Colon (tissue), 2 donors: ENCODE measurements at regions not wholly inside any gene's neighbourhood (a gene's known extent, or its start where the extent isn't known, plus 50 kb on each side); places are given as distances from the start of the nearest gene placed in this dataset.

Experiments used
- FAIRE-seq: peaks from 2 replicates; lab custom pipeline; 2012; peaks lifted over from hg19 to GRCh38; lab: Jason Lieb, UNC
- donor health status: control.
- donor health status: control.

DNA sequence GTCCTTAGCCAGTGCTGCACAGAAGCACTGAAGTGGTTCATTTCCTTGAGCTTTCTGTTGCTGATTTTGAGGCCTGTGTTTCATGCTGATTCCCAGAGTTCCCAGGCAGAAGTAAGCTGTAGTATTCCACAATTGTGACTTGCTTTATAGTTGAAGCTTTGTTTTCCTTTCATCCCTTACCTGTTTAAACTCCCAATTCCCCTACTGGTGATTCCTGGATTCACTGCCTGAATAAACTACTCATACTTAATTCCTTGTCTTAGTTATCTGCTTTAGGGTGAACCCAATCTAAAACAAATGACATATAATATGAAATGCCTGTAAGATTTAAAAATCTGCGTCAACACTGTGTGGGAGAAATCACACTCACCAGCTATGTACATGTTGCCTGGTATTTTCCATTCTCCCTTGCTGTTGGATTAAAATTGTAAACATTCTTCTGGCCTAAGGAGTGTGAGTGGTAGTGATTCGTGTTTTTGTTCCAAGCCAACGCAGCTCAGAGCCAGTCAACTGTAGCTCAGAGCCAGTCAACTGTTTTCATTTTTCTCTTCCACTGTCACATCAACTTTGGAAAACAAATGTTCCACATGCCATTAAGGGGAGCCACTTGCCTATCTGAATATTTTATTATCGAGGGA is 879.4 kb downstream of the MRPL39 start:
- FAIRE-seq: no peak

GRCh38 chr21:24716281-24716918 is 890.9 kb downstream of the MRPL39 start:
- no peak for FAIRE-seq

DNA sequence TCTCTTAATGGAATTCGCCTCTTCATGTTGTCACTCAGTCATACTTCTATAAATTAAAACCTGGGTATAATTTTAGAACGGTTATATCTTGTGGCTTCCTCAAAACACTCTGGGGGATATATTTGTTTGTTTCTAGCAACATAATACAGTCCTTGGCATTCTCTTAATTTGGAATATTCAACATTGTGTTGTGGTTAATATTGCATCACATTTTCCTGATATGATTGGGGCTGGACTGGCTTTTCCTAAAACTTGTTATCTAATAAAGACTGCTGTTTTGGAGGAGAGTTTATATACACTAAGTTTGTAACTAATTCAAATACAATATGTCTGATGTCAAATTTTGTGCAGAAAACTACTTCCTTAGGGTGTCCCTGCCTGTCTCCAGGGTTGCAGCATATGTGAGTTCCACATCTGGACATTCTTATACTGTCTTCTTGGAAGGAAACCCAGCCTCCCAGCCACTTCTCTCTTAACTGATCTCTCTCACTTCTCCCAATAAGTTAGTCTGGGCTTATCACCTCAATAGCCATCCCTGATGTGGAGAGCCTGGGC is 892.6 kb downstream of the MRPL39 start:
- FAIRE-seq: no peak

GRCh38 chr21:24705201-24705600 is 902.1 kb downstream of the MRPL39 start:
- no peak for FAIRE-seq

- FAIRE-seq: no peak
Observed at GRCh38 chr21:24693779-24694178, 913.5 kb downstream of the MRPL39 start.

DNA sequence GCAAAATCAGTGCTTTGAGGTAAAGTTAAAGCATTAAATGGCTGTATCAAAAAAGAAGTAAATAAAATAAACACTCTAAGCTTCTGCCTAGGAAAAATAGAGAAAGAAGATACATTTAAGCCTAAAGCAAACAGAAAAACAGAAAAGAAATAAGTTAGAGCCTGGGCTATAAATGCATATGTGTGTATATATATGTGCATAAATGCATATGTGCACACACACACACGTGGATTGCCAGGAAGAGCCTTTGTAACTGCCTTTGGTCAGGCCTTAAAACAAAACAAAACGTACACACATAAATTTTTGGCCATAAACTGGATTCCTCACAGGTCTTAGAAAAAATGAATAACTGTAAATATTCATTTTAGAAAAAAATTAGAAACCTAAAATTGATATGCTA is 925.8 kb downstream of the MRPL39 start:
- FAIRE-seq: no peak

- no peak for FAIRE-seq
Observed at GRCh38 chr21:24671901-24672300, 935.4 kb downstream of the MRPL39 start.

GRCh38 chr21:24658926-24659325 is 948.4 kb downstream of the MRPL39 start:
- no peak for FAIRE-seq

DNA sequence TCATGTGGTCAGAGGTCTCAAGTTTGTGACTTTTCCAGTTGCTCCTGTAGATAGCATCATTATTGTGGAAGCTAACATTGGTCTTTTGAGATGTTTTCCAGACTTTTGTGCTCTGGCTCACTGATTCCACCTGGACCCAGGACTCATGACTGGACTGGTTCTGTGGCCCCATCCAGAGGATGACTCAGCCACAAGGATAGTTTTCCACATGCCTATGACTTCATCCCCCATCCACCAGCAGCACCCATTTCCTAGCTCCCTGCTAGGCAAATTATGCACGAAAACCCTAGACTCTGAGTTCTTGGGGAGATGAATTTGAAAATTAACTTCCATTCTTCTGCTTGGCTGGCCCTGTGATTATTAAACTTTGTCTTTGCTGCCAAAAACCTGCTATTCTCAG is 949.3 kb downstream of the MRPL39 start:
- no peak for FAIRE-seq

DNA sequence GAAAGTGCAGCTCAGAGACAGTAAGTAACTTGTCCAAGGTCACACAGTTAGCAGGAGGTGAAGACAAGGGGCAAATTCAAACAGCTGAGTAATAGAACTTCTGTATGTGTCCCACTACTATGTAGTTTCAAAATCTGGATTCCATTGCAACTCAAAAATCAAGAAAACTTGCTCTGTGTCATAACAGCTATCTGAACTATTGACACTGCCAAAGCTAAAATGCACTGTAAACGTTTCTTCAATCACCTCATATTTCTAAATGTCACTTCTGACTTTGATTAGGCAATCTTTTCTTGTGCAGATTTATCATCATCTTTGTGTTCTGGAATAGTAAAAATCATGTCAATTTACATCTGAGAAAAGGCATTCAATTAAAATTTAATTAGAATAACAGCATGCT is 957.6 kb downstream of the MRPL39 start:
- FAIRE-seq: no peak

DNA sequence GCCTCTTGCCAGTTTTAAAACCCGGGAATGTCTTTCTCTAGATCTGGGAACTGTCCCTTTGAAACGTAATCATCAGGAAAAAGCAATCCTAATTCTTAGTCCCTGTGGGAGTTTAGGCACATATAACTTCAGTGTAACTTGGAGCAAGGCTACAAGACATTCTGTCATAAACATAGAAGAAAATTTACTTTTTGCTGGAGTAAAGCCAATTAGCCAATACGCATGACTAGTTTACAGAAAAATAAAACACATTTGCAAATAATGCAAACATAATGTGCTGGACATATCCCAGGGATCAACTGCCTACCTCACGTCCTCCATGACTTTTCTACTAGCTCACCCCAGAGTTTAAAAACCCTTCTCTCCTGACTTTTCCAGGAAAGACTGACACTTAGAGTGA is 970.6 kb downstream of the MRPL39 start:
- FAIRE-seq: no peak

GRCh38 chr21:24634749-24635148 is 972.5 kb downstream of the MRPL39 start:
- FAIRE-seq: no peak

DNA sequence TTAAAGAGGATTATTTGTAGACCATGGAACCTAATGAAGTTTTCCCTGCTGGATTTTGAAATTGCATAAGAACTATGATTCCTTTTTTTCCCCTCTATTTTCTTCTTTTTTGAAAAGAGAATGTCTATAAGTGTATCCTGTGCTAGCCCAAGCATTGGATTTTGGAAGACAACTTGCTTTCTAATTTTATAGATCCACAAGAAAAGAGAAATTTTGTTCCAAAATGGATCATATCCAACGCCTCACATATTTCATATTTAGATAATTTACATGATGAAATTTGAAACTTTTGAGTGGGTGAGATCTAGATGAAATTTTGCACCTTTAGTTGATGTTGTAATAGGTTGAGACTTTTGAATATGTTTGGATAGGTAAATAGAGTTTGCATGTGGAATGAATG is 978.7 kb downstream of the MRPL39 start:
- no peak for FAIRE-seq

- no peak for FAIRE-seq
Observed at GRCh38 chr21:24628046-24628445, 979.2 kb downstream of the MRPL39 start.

GRCh38 chr21:24617819-24618218 is 989.5 kb downstream of the MRPL39 start:
- FAIRE-seq: no peak

GRCh38 chr21:24594082-24594481 is 1013.2 kb downstream of the MRPL39 start:
- FAIRE-seq: no peak

- no peak for FAIRE-seq
Observed at GRCh38 chr21:24590261-24590660, 1017.0 kb downstream of the MRPL39 start.

DNA sequence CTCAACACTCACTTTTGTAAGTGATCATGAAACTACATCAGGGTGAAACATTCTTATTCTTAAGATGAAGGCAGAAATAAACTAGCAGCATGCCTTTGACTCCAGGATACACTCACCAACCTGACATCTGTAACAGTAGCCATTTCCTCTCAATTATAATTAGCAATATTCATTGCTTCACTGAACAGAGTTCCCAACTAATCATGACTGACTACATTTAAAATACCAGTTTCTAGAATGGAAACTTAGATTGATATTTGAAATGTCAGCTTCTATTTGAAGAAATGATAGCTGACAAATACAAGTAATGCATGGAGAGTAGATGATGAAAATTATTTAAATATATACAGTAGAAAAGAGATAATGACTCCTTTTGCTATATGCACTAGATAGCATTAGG is 1023.8 kb downstream of the MRPL39 start:
- no peak for FAIRE-seq

DNA sequence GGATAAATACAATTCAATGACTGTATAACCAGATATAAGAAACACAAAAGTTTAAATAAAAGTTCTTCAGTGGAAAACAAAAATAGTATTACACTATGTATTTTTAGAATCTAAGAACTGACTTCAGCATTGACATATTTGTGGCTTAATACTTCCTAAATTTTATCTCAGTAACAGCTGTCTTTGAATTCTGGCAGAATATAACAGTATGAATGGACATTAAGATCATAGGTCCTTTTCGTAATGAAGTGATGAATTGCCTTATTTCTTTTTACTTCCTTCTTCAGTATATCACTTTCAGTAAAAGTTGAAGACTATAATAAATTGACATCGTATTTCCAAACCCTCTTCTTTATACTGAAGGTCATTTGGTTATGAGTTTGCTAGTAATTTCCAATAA is 1030.0 kb downstream of the MRPL39 start:
- FAIRE-seq: no peak

GRCh38 chr21:24561291-24561690 is 1046.0 kb downstream of the MRPL39 start:
- no peak for FAIRE-seq

GRCh38 chr21:24552491-24552890 is 1054.8 kb downstream of the MRPL39 start:
- FAIRE-seq: no peak

DNA sequence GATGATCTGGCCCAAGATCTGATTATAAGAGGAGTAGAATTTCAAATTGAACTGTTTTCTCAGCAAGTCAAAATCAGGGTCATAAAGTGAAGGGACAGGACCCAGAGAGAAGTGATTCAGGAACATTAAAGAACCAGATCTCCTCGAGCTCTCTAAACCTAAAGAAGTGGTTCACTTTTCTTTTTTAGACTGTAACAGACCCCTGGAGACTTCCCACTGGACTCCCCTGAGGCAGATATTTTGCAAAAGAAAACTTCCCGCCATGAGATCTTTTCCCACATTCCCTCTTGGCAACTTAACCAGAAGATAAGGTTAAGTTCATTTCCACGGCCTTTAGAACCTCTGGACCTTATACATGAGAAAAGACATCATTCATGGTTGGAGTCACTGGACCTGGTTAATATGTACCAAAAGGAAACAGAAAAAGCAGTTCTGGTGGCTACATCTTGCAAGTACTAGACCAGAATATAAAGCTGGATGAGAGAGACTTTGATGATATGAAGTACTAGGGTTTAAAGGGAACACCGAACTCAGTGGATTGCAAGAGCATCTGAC is 1061.4 kb downstream of the MRPL39 start:
- FAIRE-seq: no peak

GRCh38 chr21:24514081-24514733 is 1093.1 kb downstream of the MRPL39 start:
- FAIRE-seq: no peak
